GM12892 (cell line): ENCODE measurements at regions not wholly inside any gene's neighbourhood (a gene's known extent, or its start where the extent isn't known, plus 50 kb on each side); places are given as distances from the start of the nearest gene placed in this dataset.

ENCODE experiments used
- POLR2A ChIP-seq: IDR thresholded peaks from 2 replicates; pipeline ENCODE4 v1.6.1; 2011; ENCODE audit warnings: low read depth, low read length, control low read depth
- POLR2AphosphoS5 ChIP-seq: IDR thresholded peaks from 2 replicates; pipeline ENCODE4 v1.6.1; 2011; ENCODE audit warnings: low read depth, low read length, control low read depth

- TF ChIP-seq POLR2A (no peak), POLR2AphosphoS5 (no peak)
These were observed 78.9 kb upstream of the DGKG start for GRCh38 chr3:186440891-186441290.
